ENCODE measurements at regions not wholly inside any gene's neighbourhood (a gene's known extent, or its start where the extent isn't known, plus 50 kb on each side); places are given as distances from the start of the nearest gene placed in this dataset.

DNA sequence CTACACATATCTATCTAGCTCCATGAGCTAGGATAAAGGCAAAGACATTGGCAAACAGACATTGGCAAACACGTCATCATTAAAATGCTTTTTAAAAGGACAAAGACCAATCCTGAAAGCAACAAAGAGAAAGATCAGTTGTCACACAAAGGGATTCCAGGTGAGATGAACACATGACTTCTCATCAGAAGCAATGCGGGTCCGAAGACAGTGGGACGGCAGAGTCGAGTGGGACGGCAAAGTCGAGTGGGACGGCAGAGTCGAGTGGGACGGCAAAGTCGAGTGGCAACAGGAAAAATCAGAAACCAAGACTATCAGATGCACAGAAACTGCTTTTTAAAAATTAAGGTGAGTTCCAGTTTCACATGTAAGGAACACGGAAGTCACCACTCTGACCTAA is 609.5 kb downstream of the BRD1 start:
- no peak for TF ChIP-seq NPAS2 (CRISPR knock-in tag; IDR thresholded peaks at IDR 0.05; ENCODE audit: borderline replicate concordance)
- TF ChIP-seq NFE2L1 (CRISPR knock-in tag; IDR thresholded peaks at IDR 0.05; ENCODE audit: borderline replicate concordance) = no peak
- TF ChIP-seq, protein P1, sequence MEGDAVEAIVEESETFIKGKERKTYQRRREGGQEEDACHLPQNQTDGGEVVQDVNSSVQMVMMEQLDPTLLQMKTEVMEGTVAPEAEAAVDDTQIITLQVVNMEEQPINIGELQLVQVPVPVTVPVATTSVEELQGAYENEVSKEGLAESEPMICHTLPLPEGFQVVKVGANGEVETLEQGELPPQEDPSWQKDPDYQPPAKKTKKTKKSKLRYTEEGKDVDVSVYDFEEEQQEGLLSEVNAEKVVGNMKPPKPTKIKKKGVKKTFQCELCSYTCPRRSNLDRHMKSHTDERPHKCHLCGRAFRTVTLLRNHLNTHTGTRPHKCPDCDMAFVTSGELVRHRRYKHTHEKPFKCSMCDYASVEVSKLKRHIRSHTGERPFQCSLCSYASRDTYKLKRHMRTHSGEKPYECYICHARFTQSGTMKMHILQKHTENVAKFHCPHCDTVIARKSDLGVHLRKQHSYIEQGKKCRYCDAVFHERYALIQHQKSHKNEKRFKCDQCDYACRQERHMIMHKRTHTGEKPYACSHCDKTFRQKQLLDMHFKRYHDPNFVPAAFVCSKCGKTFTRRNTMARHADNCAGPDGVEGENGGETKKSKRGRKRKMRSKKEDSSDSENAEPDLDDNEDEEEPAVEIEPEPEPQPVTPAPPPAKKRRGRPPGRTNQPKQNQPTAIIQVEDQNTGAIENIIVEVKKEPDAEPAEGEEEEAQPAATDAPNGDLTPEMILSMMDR (CRISPR knock-in tag; IDR thresholded peaks at IDR 0.05) = no peak
- TF ChIP-seq, protein P2, sequence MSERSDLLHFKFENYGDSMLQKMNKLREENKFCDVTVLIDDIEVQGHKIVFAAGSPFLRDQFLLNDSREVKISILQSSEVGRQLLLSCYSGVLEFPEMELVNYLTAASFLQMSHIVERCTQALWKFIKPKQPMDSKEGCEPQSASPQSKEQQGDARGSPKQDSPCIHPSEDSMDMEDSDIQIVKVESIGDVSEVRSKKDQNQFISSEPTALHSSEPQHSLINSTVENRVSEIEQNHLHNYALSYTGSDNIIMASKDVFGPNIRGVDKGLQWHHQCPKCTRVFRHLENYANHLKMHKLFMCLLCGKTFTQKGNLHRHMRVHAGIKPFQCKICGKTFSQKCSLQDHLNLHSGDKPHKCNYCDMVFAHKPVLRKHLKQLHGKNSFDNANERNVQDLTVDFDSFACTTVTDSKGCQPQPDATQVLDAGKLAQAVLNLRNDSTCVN (CRISPR knock-in tag; IDR thresholded peaks at IDR 0.05; ENCODE audit: borderline replicate concordance) = no peak
- no peak for TF ChIP-seq RAD21 (CRISPR knock-in tag; IDR thresholded peaks at IDR 0.05)
- TF ChIP-seq TGIF2 (CRISPR knock-in tag; IDR thresholded peaks at IDR 0.05) = no peak
- TF ChIP-seq, protein P3, sequence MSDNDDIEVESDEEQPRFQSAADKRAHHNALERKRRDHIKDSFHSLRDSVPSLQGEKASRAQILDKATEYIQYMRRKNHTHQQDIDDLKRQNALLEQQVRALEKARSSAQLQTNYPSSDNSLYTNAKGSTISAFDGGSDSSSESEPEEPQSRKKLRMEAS (IDR thresholded peaks at IDR 0.05) = no peak

All from HepG2 (cell line).